Panc1 (cell line): ENCODE measurements at regions not wholly inside any gene's neighbourhood (a gene's known extent, or its start where the extent isn't known, plus 50 kb on each side); places are given as distances from the start of the nearest gene placed in this dataset.

Experiments
- ATAC-seq: fragments of 200-7000 bp; cut with Tn5 transposase; 2 replicates; pipeline ENCODE4 v1.9.1; 2020; ENCODE audit warnings: mild to moderate bottlenecking, moderate library complexity
- BruUV-seq: library from RNA; stranded (reverse); fragments of 400-500 nt; replicated peaks from 2 replicates; lab custom pipeline; 2021; lab: Mats Ljungman, UMichigan
- CTCF ChIA-PET: fragments of 300-600 bp; sonication (Branson Sonifier 250); formaldehyde crosslinking; loops from one replicate; lab custom pipeline; 2022; ENCODE audit warnings: antibody characterized with exemption; lab: Charles Lee
- POLR2A ChIA-PET: fragments of 300-600 bp; sonication (Branson Sonifier 250); formaldehyde crosslinking; loops from one replicate; lab custom pipeline; 2022; ENCODE audit warnings: antibody characterized with exemption; lab: Charles Lee
- DNase-seq: peaks from one replicate; pipeline ENCODE4 v3.0.0-alpha.2; 2010; ENCODE audit warnings: low read depth, low spot score
- H3K27ac ChIP-seq: 2 replicates; pipeline ENCODE4 v1.5.1; 2011; ENCODE audit warnings: mild to moderate bottlenecking, low read length, inconsistent platforms
- H3K27me3 ChIP-seq: fragments of 200-500 bp; sonication (Bioruptor generic); 2 replicates; pipeline ENCODE4 v1.6.0; 2014; ENCODE audit warnings: low read length, inconsistent platforms; ENCODE audit not compliant: control insufficient read depth, insufficient read depth
- H3K36me3 ChIP-seq: fragments of 200-500 bp; sonication (Bioruptor generic); 2 replicates; pipeline ENCODE4 v1.5.1; 2014; ENCODE audit warnings: inconsistent platforms, mild to moderate bottlenecking, low read length, moderate library complexity; ENCODE audit not compliant: control insufficient read depth, insufficient read depth
- H3K4me1 ChIP-seq: 2 replicates; pipeline ENCODE4 v1.5.1; 2011; ENCODE audit warnings: inconsistent platforms, mild to moderate bottlenecking, low read length, moderate library complexity; ENCODE audit not compliant: control insufficient read depth, insufficient read depth
- H3K4me3 ChIP-seq, 2 experiments: 2 replicates each; pipeline ENCODE4 v1.5.1; 2011 to 2012; ENCODE audit warnings: low read depth in 2 of 2, low read length in 2 of 2, mild to moderate bottlenecking in 2 of 2, inconsistent platforms in 1 of 2, moderate library complexity in 1 of 2
- H3K9me3 ChIP-seq: fragments of 200-500 bp; sonication (Bioruptor generic); 2 replicates; pipeline ENCODE4 v1.5.1; 2014; ENCODE audit warnings: low read depth, mild to moderate bottlenecking, inconsistent platforms, low read length, moderate library complexity; ENCODE audit not compliant: control insufficient read depth, insufficient read depth
- CTCF ChIP-seq: fragments of 450-650 bp; IDR thresholded peaks from 2 replicates; pipeline ENCODE4 v1.5.1; 2017; ENCODE audit warnings: mild to moderate bottlenecking
- POLR2AphosphoS5 ChIP-seq: IDR thresholded peaks from 2 replicates; pipeline ENCODE4 v1.6.1; 2012; ENCODE audit warnings: mild to moderate bottlenecking, low read depth, low read length, moderate library complexity
- REST ChIP-seq, 2 experiments: IDR thresholded peaks; 2 replicates each; pipeline ENCODE4 v1.6.1; 2011 to 2012; ENCODE audit warnings: low read depth in 2 of 2, control low read depth in 1 of 2, low read length in 1 of 2, mild to moderate bottlenecking in 1 of 2, moderate library complexity in 1 of 2; ENCODE audit not compliant: insufficient read depth in 1 of 2
- SIN3A ChIP-seq: IDR thresholded peaks from 2 replicates; pipeline ENCODE4 v1.6.1; 2012; ENCODE audit warnings: low read depth, mild to moderate bottlenecking, low read length, moderate library complexity, borderline replicate concordance; ENCODE audit not compliant: insufficient read depth
- TCF7L2 ChIP-seq: IDR thresholded peaks from 2 replicates; pipeline ENCODE4 v1.6.1; 2011; ENCODE audit warnings: mild to moderate bottlenecking, low read depth, low read length, inconsistent platforms
- in situ Hi-C: cut with HindIII; loops from 2 replicates; pipeline ENCODE4 v1.10.0; 2016; ENCODE audit warnings: low sequenced_read_pairs, low pct_unique_long_range_greater_than_20kb
- intact Hi-C: fragments of 100-400 bp; cut with micrococcal nuclease; formaldehyde crosslinking; loops from one replicate; pipeline ENCODE4 v1.10.0; 2022; ENCODE audit not compliant: unreplicated experiment

GRCh38 chr5:53319315-53319714 lies 161.1 kb upstream of the FST start:
- BruUV-seq: no TSS peak
- no peaks in the 10 kb centered on the region for H3K36me3 ChIP-seq
- no peak for TF ChIP-seq TCF7L2
- TF ChIP-seq REST (IDR thresholded peaks at IDR 0.05; ENCODE audit: insufficient read depth in 1 of 2, low read depth in 2 of 2, low read length in 1 of 2): no peak
- no peak for TF ChIP-seq POLR2AphosphoS5
- TF ChIP-seq CTCF: no peak
- TF ChIP-seq SIN3A: no peak
- in situ Hi-C loops: no loop called here
- DNase-seq (no peak), ATAC-seq (no peak)
- no peaks in the 10 kb centered on the region for H3K4me1 ChIP-seq
- H3K27me3 ChIP-seq: no peaks in the 10 kb centered on the region
- intact Hi-C loops: no loop called here
- H3K9me3 ChIP-seq: no peaks in the 10 kb centered on the region
- no peak overlapping the region for H3K27ac ChIP-seq
- no peak overlapping the region for H3K4me3 ChIP-seq
- ChIA-PET CTCF (no interaction called here), POLR2A (no interaction called here)

GRCh38 chr5:53321073-53321472 lies 159.4 kb upstream of the FST start:
- Histone ChIP-seq H3K9me3 (no peaks in the 10 kb centered on the region), H3K4me1 (no peaks in the 10 kb centered on the region), H3K27ac (no peak overlapping the region), H3K27me3 (no peaks in the 10 kb centered on the region), H3K36me3 (no peaks in the 10 kb centered on the region), H3K4me3 (no peak overlapping the region)
- ChIA-PET POLR2A (no interaction called here), CTCF (no interaction called here)
- in situ Hi-C loops: no loop called here
- ATAC-seq (no peak), DNase-seq (no peak)
- no TSS peak for BruUV-seq
- intact Hi-C loops: no loop called here
- TF ChIP-seq SIN3A (no peak), POLR2AphosphoS5 (no peak), CTCF (no peak), TCF7L2 (no peak), REST (IDR thresholded peaks at IDR 0.05; ENCODE audit: insufficient read depth in 1 of 2, low read depth in 2 of 2, low read length in 1 of 2) (no peak)
